B cell (primary cell): ENCODE measurements at regions not wholly inside any gene's neighbourhood (a gene's known extent, or its start where the extent isn't known, plus 50 kb on each side); places are given as distances from the start of the nearest gene placed in this dataset.

Experiments
- ATAC-seq: fragments of 200-7000 bp; cut with Tn5 transposase; one replicate; pipeline ENCODE4 v1.10.0; 2021; ENCODE audit warnings: low read depth, mild to moderate bottlenecking, moderate number of reproducible peaks, moderate library complexity
- CTCF ChIA-PET: fragments of 350-600 bp; sonication (Branson Sonifier 250); formaldehyde crosslinking; loops from one replicate; lab custom pipeline; 2021; ENCODE audit warnings: antibody characterized with exemption, inconsistent platforms; lab: Charles Lee
- POLR2A ChIA-PET: fragments of 350-600 bp; sonication (Branson Sonifier 250); formaldehyde crosslinking; loops from one replicate; lab custom pipeline; 2021; ENCODE audit warnings: antibody characterized with exemption; lab: Charles Lee
- DNase-seq: peaks from one replicate; pipeline ENCODE4 v3.0.0; 2013
- H2AFZ ChIP-seq: 2 replicates; pipeline ENCODE4 v1.6.1; 2012; ENCODE audit warnings: mild to moderate bottlenecking, low read depth, low read length; ENCODE audit not compliant: insufficient read depth, poor library complexity, severe bottlenecking
- H3K27ac ChIP-seq, 2 donors: 1 replicate in 1 of 2; 2 replicates in 1 of 2; pipeline ENCODE4 v1.5.1; 2012 to 2013; ENCODE audit warnings: low read length in 2 of 2, mild to moderate bottlenecking in 2 of 2, moderate library complexity in 1 of 2
- H3K27me3 ChIP-seq, 4 experiments: fragments of 200-600 bp in 1 of 4; sonication (generic) in 1 of 4; replicated peaks in 1 of 4; 1 replicate in 2 of 4; 2 replicates in 2 of 4; pipeline versions ENCODE4 v1.6.1 to v1.7.0; 2013 to 2016; ENCODE audit warnings: low read length in 3 of 4, mild to moderate bottlenecking in 2 of 4, mixed read lengths in 1 of 4, moderate library complexity in 1 of 4; ENCODE audit not compliant: insufficient read depth in 4 of 4, control insufficient read depth in 3 of 4; ENCODE audit errors: control extremely low read depth in 1 of 4
- H3K36me3 ChIP-seq, 2 experiments: replicated peaks in 1 of 2; 1 replicate in 1 of 2; 2 replicates in 1 of 2; pipeline versions ENCODE4 v1.6.1 to v1.7.1; 2013; ENCODE audit warnings: low read length in 1 of 2; ENCODE audit not compliant: insufficient read depth in 2 of 2, control insufficient read depth in 1 of 2; ENCODE audit errors: control extremely low read depth in 1 of 2, extremely low read depth in 1 of 2
- H3K4me1 ChIP-seq, 2 donors: fragments of 200-600 bp in 1 of 2; sonication (generic) in 1 of 2; 1 replicate in 1 of 2; 2 replicates in 1 of 2; pipeline versions ENCODE4 v1.5.1 to v1.6.1; 2013 to 2017; ENCODE audit warnings: low read length in 2 of 2; ENCODE audit not compliant: control insufficient read depth in 2 of 2, insufficient read depth in 2 of 2
- H3K4me2 ChIP-seq: replicated peaks from 2 replicates; pipeline ENCODE3; 2012; ENCODE audit warnings: mild to moderate bottlenecking, low read depth, low read length; ENCODE audit not compliant: poor library complexity, severe bottlenecking
- H3K4me3 ChIP-seq, 5 experiments: fragments of 200-600 bp in 1 of 5; sonication (generic) in 1 of 5; 1 replicate in 3 of 5; 2 replicates in 2 of 5; pipeline versions ENCODE4 v1.5.1 to v1.7.0; 2011 to 2016; ENCODE audit warnings: low read length in 4 of 5, mild to moderate bottlenecking in 4 of 5, low read depth in 2 of 5, control low read depth in 1 of 5, moderate library complexity in 1 of 5; ENCODE audit not compliant: insufficient read depth in 1 of 5; ENCODE audit errors: control extremely low read depth in 1 of 5, extremely low read depth in 1 of 5
- H3K79me2 ChIP-seq: fragments of 200-600 bp; sonication (generic); one replicate; pipeline ENCODE4 v1.6.0; 2016; ENCODE audit warnings: low read length; ENCODE audit not compliant: control insufficient read depth, insufficient read depth
- H3K9ac ChIP-seq: fragments of 200-600 bp; sonication (generic); 2 replicates; pipeline ENCODE4 v1.6.1; 2017; ENCODE audit warnings: mild to moderate bottlenecking, low read length, moderate library complexity
- H3K9me3 ChIP-seq, 3 donors: one replicate each; pipeline versions ENCODE4 v1.6.1 to v1.7.1; 2013; ENCODE audit warnings: low read length in 2 of 3; ENCODE audit not compliant: control insufficient read depth in 2 of 3, insufficient read depth in 1 of 3; ENCODE audit errors: control extremely low read depth in 1 of 3
- H4K20me1 ChIP-seq: 2 replicates; pipeline ENCODE4 v1.6.0; 2012; ENCODE audit warnings: mild to moderate bottlenecking, low read length; ENCODE audit not compliant: insufficient read depth, control insufficient read depth, poor library complexity, severe bottlenecking
- H3K27ac Mint-ChIP-seq: one replicate; pipeline ENCODE4 v1.8.0; 2021; ENCODE audit warnings: mixed read lengths
- H3K27me3 Mint-ChIP-seq: one replicate; pipeline ENCODE4 v1.8.0; 2021; ENCODE audit warnings: mixed read lengths
- H3K4me1 Mint-ChIP-seq: one replicate; pipeline ENCODE4 v1.8.0; 2021; ENCODE audit warnings: mixed read lengths
- H3K4me3 Mint-ChIP-seq: one replicate; pipeline ENCODE4 v1.8.0; 2021; ENCODE audit warnings: mixed read lengths
- H3K9me3 Mint-ChIP-seq: one replicate; pipeline ENCODE4 v1.8.0; 2022; ENCODE audit warnings: mixed read lengths; ENCODE audit not compliant: insufficient read depth
- EZH2 ChIP-seq: IDR thresholded peaks from 2 replicates; pipeline ENCODE4 v1.6.1; 2012; ENCODE audit warnings: borderline replicate concordance, low read depth, mild to moderate bottlenecking, moderate library complexity, low read length; ENCODE audit not compliant: insufficient read depth, poor library complexity, severe bottlenecking
- WGBS: methylation state at CpG from one replicate; pipeline ENCODE4 v1.1.5; 2013; ENCODE audit warnings: missing lambda C conversion rate; ENCODE audit not compliant: insufficient coverage; 5-methylcytosine and 5-hydroxymethylcytosine counted together
- intact Hi-C: fragments of 100-400 bp; cut with micrococcal nuclease; formaldehyde crosslinking; loops from one replicate; pipeline ENCODE4 v1.10.0; 2022
- TF ChIP-seq, protein P1 (sequence below): fragments of 200-600 bp; IDR thresholded peaks from one replicate; pipeline ENCODE4 v1.8.0; 2022; ENCODE audit warnings: antibody characterized with exemption, mild to moderate bottlenecking

DNA sequence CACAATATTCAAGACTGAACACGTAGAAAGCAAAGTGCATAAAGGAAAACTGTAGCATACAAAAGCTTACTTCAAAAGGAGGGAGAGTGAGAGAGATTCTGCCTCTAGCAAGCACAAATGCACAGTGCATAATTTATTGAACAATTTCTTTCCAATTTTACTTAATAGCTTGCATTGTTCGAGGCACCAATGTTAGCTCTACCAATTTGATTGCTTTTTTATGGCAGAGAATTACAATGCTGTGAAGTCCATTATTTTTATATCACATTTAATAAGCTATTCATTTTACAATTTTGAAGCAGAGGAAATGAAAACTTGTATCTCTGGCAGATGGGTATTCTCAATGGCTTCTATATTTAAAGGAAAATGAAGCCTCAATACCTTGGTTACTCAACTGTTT lies 331.7 kb downstream of the GPM6A start:
- ChIA-PET POLR2A (no interaction called here), CTCF (no interaction called here)
- Histone ChIP-seq H3K27ac (no peak overlapping the region), H3K36me3 (no peaks in the 10 kb centered on the region), H3K4me1 (no peaks in the 10 kb centered on the region), H3K4me3 (no peak overlapping the region), H3K9me3 (no peaks in the 10 kb centered on the region), H4K20me1 (no peaks in the 10 kb centered on the region), H3K4me2 (no peak overlapping the region), H3K79me2 (no peaks in the 10 kb centered on the region), H2AFZ (no peak overlapping the region), H3K27me3 (no peaks in the 10 kb centered on the region), H3K9ac (no peak overlapping the region)
- Mint-ChIP-seq H3K27ac (no peak overlapping the region), H3K4me1 (no peaks in the 10 kb centered on the region), H3K4me3 (no peak overlapping the region), H3K27me3 (no peaks in the 10 kb centered on the region), H3K9me3 (no peaks in the 10 kb centered on the region)
- DNase-seq = no peak
- no CpG with 5 or more reads among the region's 2 CpGs for WGBS
- ATAC-seq = no peak
- intact Hi-C loops = no loop called here
- no peak for TF ChIP-seq EZH2
- TF ChIP-seq, protein P1, sequence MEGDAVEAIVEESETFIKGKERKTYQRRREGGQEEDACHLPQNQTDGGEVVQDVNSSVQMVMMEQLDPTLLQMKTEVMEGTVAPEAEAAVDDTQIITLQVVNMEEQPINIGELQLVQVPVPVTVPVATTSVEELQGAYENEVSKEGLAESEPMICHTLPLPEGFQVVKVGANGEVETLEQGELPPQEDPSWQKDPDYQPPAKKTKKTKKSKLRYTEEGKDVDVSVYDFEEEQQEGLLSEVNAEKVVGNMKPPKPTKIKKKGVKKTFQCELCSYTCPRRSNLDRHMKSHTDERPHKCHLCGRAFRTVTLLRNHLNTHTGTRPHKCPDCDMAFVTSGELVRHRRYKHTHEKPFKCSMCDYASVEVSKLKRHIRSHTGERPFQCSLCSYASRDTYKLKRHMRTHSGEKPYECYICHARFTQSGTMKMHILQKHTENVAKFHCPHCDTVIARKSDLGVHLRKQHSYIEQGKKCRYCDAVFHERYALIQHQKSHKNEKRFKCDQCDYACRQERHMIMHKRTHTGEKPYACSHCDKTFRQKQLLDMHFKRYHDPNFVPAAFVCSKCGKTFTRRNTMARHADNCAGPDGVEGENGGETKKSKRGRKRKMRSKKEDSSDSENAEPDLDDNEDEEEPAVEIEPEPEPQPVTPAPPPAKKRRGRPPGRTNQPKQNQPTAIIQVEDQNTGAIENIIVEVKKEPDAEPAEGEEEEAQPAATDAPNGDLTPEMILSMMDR = no peak

DNA sequence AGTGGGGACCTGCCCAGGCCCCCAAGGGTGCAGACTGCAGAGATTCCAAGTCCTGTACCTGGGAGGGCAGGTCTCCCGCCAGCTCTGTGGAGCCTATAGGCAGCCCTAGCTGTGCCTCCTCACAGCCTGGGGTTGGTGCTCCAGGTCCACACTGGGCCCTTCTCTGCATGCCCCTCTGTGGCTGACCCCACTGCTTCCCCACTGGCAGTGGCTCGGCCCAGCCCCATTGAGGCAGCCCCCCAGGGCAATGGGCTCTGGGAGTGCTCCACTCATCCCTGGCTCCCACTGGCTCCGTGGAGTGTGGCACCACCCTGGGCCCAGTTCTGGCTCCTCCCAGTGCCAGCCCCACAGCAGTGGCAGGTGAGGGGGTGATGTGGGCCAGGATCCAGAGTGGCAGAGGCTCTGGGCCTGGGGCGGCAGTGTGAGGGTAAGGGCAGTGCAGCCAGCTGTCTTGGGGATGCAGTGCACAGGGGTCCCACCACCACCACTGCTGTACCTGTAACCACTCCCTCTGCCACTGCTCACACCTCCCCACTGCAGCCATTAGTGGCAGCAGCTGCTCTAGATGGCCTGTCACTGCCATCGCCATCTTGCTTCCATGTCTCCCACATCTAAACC lies 312.2 kb downstream of the GPM6A start:
- no peaks in the 10 kb centered on the region for H3K4me1 ChIP-seq
- H3K9me3 ChIP-seq = peaks cover 0 to 28% (median 2%) of the 10 kb centered on the region in 3 donors

More for the DNA sequence above, 312.2 kb downstream of the GPM6A start:
- Histone ChIP-seq H3K4me3 (no peak overlapping the region), H3K79me2 (no peaks in the 10 kb centered on the region), H3K36me3 (no peaks in the 10 kb centered on the region), H3K9ac (no peak overlapping the region), H3K27ac (no peak overlapping the region), H2AFZ (no peak overlapping the region), H3K4me2 (no peak overlapping the region), H3K27me3 (no peaks in the 10 kb centered on the region), H4K20me1 (no peaks in the 10 kb centered on the region)
- Mint-ChIP-seq H3K27ac (no peak overlapping the region), H3K27me3 (no peaks in the 10 kb centered on the region), H3K4me3 (no peak overlapping the region), H3K9me3 (peaks cover 2% of the 10 kb centered on the region), H3K4me1 (no peaks in the 10 kb centered on the region)
- 100% methylated on average over 3 of the region's 5 CpGs for WGBS
- ChIA-PET CTCF (no interaction called here), POLR2A (no interaction called here)
- TF ChIP-seq EZH2 = no peak
- TF ChIP-seq, protein P1 = no peak
- DNase-seq = no peak
- intact Hi-C loops = no loop called here
- no peak for ATAC-seq
